ENCODE measurements at regions not wholly inside any gene's neighbourhood (a gene's known extent, or its start where the extent isn't known, plus 50 kb on each side); places are given as distances from the start of the nearest gene placed in this dataset.
A peak's percentile ranks its signal among the peaks of the same experiment; 100 is the strongest.

- whole genome bisulfite sequencing: 93% methylated on average over 3 of the region's 3 CpGs
- Histone ChIP-seq H3K9me3 (peaks cover 0 to 42% (median 26%) of the 10 kb centered on the region in 4 donors), H3K27ac (replicated peaks in 1 of 4) (no peak overlapping the region), H3K36me3 (no peaks in the 10 kb centered on the region), H3K4me1 (no peaks in the 10 kb centered on the region), H3K27me3 (no peaks in the 10 kb centered on the region), H3K4me3 (no peak overlapping the region)
- no peak for TF ChIP-seq POLR2AphosphoS5 (IDR thresholded peaks at IDR 0.05)
- TF ChIP-seq EP300 (IDR thresholded peaks at IDR 0.05): no peak
- TF ChIP-seq POLR2A (IDR thresholded peaks at IDR 0.05; ENCODE audit: low read depth): no peak
- TF ChIP-seq CTCF (IDR thresholded peaks at IDR 0.05): no peak
- intact Hi-C loops (cut with DNase I): no loop called here
- peak; percentile 55 for DNase-seq (ENCODE audit: extremely low spot score)
Observed at GRCh38 chr3:135728007-135728721, 237.4 kb upstream of the PPP2R3A start.

GRCh38 chr3:135731546-135731945, 234.0 kb upstream of the PPP2R3A start:
- H3K9me3 ChIP-seq: peaks cover 0 to 41% (median 18%) of the 10 kb centered on the region in 4 donors
- no peak for TF ChIP-seq CTCF (IDR thresholded peaks at IDR 0.05)
- no peak for TF ChIP-seq POLR2A (IDR thresholded peaks at IDR 0.05; ENCODE audit: low read depth)
- no peak for TF ChIP-seq POLR2AphosphoS5 (IDR thresholded peaks at IDR 0.05)
- no peak for TF ChIP-seq EP300 (IDR thresholded peaks at IDR 0.05)
- no peaks in the 10 kb centered on the region for H3K4me1 ChIP-seq
- H3K27me3 ChIP-seq: no peaks in the 10 kb centered on the region
- no peak overlapping the region for H3K4me3 ChIP-seq
- no peaks in the 10 kb centered on the region for H3K36me3 ChIP-seq
- intact Hi-C loops (cut with DNase I): no loop called here
- H3K27ac ChIP-seq (replicated peaks in 1 of 4): no peak overlapping the region
- peak; percentile 80 for DNase-seq (ENCODE audit: extremely low spot score)
- WGBS: no CpG with 5 or more reads among the region's 2 CpGs

GRCh38 chr3:135736740-135737139, 228.8 kb upstream of the PPP2R3A start:
- no peak for TF ChIP-seq CTCF (IDR thresholded peaks at IDR 0.05)
- TF ChIP-seq EP300 (IDR thresholded peaks at IDR 0.05): no peak
- Histone ChIP-seq H3K4me1 (no peaks in the 10 kb centered on the region), H3K4me3 (no peak overlapping the region), H3K27ac (replicated peaks in 1 of 4) (no peak overlapping the region), H3K27me3 (no peaks in the 10 kb centered on the region), H3K36me3 (no peaks in the 10 kb centered on the region), H3K9me3 (peaks cover 0 to 32% (median 18%) of the 10 kb centered on the region in 4 donors)
- DNase-seq (ENCODE audit: extremely low spot score): no peak
- 47% methylated on average over 6 of the region's 6 CpGs for WGBS
- intact Hi-C loops (cut with DNase I): no loop called here

GRCh38 chr3:135739779-135740178, 225.7 kb upstream of the PPP2R3A start:
- TF ChIP-seq POLR2AphosphoS5 (IDR thresholded peaks at IDR 0.05) (no peak), POLR2A (IDR thresholded peaks at IDR 0.05; ENCODE audit: low read depth) (no peak), EP300 (IDR thresholded peaks at IDR 0.05) (no peak), CTCF (IDR thresholded peaks at IDR 0.05) (no peak)
- Histone ChIP-seq H3K27ac (replicated peaks in 1 of 4) (no peak overlapping the region), H3K4me1 (no peaks in the 10 kb centered on the region), H3K27me3 (no peaks in the 10 kb centered on the region), H3K4me3 (no peak overlapping the region), H3K9me3 (peaks cover 0 to 32% (median 18%) of the 10 kb centered on the region in 4 donors), H3K36me3 (no peaks in the 10 kb centered on the region)
- DNase-seq (ENCODE audit: extremely low spot score): no peak
- WGBS: 43% methylated on average over 2 of the region's 2 CpGs
- intact Hi-C loops (cut with DNase I): no loop called here

GRCh38 chr3:135740211-135740610, 225.3 kb upstream of the PPP2R3A start:
- Histone ChIP-seq H3K27me3 (no peaks in the 10 kb centered on the region), H3K27ac (replicated peaks in 1 of 4) (no peak overlapping the region), H3K36me3 (no peaks in the 10 kb centered on the region), H3K9me3 (peaks cover 0 to 32% (median 18%) of the 10 kb centered on the region in 4 donors), H3K4me3 (no peak overlapping the region), H3K4me1 (no peaks in the 10 kb centered on the region)
- WGBS: 51% methylated on average over 8 of the region's 9 CpGs
- no peak for TF ChIP-seq CTCF (IDR thresholded peaks at IDR 0.05)
- TF ChIP-seq EP300 (IDR thresholded peaks at IDR 0.05): no peak
- no peak for TF ChIP-seq POLR2A (IDR thresholded peaks at IDR 0.05; ENCODE audit: low read depth)
- TF ChIP-seq POLR2AphosphoS5 (IDR thresholded peaks at IDR 0.05): no peak
- DNase-seq (ENCODE audit: extremely low spot score): no peak
- intact Hi-C loops (cut with DNase I): no loop called here
